Head of caudate nucleus (tissue), 42 donors: ENCODE measurements at regions not wholly inside any gene's neighbourhood (a gene's known extent, or its start where the extent isn't known, plus 50 kb on each side); places are given as distances from the start of the nearest gene placed in this dataset.

Experiments
- DNase-seq, 42 donors: peaks; one replicate each; pipeline versions ENCODE4 v3.0.0 to v3.0.0-alpha.2; 2020 to 2021; ENCODE audit warnings: mixed read lengths in 7 of 42
- intact Hi-C: fragments of 100-400 bp; cut with DNase I; formaldehyde crosslinking; loops from one replicate; pipeline ENCODE4 v1.15.0; 2022

- intact Hi-C loops = no loop called here
- DNase-seq = no peak
These were observed 2265.1 kb upstream of the PCDH20 start for GRCh38 chr13:63680704-63681103.

- no peak for DNase-seq
- intact Hi-C loops = no loop called here
These were observed 2255.6 kb upstream of the PCDH20 start for GRCh38 chr13:63671296-63671695.

- DNase-seq = no peak
- intact Hi-C loops = no loop called here
These were observed 2235.7 kb upstream of the PCDH20 start for GRCh38 chr13:63651394-63651793.

GRCh38 chr13:63643543-63643942 lies 2227.9 kb upstream of the PCDH20 start:
- intact Hi-C loops = no loop called here
- DNase-seq = no peak

DNA sequence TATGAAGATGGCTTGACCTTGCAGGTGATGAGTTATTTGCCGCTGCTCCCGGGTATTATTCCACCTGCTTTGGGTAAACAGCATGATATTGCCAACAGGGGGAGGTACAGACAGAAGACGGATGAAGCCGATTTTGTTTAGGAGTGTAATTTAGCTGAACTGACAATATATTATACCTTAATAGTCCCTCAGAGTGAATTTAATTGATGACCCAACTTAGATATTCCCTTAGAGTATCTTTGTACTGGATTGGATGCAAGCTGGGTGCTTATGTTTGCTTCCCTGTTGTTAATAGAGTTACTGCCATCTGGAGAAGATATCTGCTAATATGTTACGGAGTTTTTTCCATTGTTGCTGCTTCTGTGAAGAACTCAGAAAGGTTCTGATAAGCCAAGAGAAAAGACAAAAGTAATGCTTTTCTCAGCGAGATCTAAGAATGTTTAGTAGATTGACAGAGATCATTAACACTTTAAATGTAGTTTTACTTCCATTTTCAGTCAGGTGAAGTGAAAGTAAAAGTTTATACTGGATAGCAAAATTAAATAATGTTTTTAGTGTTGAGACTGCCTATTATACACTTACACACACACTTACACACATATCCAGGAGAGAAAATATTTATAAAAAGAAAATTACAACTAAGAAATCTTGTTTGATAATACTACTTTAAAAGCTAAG lies 2220.8 kb upstream of the PCDH20 start:
- intact Hi-C loops = no loop called here
- DNase-seq = no peak

DNA sequence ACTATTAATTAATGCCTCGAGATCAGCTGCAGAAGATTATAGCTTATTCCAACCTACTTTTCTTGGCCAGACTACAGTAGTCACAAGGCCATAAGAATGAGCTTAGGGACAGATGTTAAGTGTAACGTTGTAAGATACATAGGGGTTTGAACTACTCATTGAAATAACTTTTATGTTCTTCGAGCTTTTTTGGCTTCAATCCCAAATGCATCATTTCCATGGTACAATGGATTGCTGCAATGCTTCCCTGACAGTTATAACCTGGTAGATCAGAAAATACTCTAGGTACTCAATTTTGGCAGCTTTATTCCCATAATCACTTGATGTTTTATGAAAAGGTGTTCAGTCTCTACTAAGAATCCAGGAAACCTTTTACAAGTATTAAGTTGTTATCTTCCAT lies 2216.7 kb upstream of the PCDH20 start:
- intact Hi-C loops = no loop called here
- no peak for DNase-seq

- intact Hi-C loops = no loop called here
- DNase-seq = no peak
These were observed 2215.4 kb upstream of the PCDH20 start for GRCh38 chr13:63631006-63631405.

DNA sequence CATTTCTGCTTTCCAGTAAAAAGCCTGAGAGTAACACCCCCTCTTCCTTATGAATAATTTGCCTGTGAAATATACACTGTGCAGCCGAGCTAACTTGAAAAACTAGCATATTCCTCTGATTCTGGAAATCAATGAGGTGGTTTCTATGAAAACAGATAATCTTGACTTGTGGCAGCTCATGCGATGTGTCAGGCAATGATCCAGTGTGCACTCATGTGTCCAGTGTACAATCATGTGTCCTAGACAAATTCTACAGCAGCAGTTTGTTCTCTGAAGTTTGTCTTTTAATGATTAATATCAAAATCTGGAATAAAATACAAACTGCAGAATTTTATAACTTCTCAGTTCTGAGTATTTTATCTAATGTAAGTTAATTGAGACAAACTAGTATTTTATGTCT lies 2213.9 kb upstream of the PCDH20 start:
- intact Hi-C loops = no loop called here
- DNase-seq = no peak

GRCh38 chr13:63628310-63628709 lies 2212.7 kb upstream of the PCDH20 start:
- intact Hi-C loops = no loop called here

GRCh38 chr13:63625869-63626268 lies 2210.2 kb upstream of the PCDH20 start:
- no peak for DNase-seq
- intact Hi-C loops = no loop called here

More at GRCh38 chr13:63628310-63628709, 2212.7 kb upstream of the PCDH20 start:
- DNase-seq = no peak

DNA sequence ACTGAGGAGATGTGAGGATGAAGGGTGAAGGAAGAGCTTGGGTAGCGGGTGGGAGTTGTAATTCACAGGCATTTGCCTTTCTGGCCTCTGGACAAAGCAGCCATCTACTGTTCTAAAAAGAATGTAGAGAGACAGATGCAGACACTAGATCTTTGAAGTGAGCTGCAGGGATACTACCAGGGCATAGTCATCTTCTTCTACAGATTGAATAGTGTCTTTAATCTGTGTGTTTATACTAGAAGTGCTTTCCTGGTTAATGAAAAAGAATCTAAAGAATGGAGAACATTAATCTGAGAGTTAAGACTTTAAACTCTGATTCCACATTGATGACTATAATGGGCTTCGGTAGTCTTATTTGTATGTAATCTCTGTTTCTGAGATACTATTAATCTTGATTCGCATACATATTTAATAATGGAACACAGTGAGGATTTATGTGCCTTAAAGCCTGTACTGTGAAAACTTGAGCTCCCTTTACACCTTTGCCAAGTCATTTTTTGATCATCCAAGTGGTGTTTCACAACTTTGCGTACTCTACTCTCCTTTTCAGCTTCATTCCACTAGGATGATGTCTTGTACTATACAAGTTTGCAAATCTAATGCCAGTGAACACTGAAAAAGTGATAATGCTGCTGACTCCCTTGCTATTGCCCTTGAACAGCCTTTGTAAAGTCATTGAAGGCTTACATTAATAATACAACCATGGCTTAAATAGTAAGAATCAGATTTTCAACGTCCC lies 2199.4 kb upstream of the PCDH20 start:
- no peak for DNase-seq
- intact Hi-C loops = no loop called here

- no peak for DNase-seq
- intact Hi-C loops = no loop called here
These were observed 2191.5 kb upstream of the PCDH20 start for GRCh38 chr13:63607153-63607552.

GRCh38 chr13:63605962-63606361 lies 2190.3 kb upstream of the PCDH20 start:
- DNase-seq = no peak
- intact Hi-C loops = no loop called here

DNA sequence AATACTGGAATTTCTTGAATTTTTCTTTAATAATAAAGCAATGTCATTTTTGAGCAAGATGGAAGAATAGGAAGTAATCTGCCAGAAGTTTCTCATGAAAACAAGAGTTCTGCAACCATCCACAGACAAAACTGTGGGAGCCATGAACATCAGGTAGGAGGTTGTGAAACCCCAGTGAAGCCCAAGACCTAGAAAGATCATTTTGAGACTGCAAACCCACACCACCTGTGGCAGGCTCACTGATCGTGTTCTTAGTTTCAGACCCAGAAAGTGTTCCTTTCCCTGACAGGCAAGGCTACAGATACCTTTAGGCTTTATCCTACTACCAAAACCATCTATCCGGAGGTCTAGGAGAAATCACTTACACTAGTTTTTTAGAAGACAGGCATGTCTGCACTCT lies 2189.8 kb upstream of the PCDH20 start:
- intact Hi-C loops = no loop called here

DNA sequence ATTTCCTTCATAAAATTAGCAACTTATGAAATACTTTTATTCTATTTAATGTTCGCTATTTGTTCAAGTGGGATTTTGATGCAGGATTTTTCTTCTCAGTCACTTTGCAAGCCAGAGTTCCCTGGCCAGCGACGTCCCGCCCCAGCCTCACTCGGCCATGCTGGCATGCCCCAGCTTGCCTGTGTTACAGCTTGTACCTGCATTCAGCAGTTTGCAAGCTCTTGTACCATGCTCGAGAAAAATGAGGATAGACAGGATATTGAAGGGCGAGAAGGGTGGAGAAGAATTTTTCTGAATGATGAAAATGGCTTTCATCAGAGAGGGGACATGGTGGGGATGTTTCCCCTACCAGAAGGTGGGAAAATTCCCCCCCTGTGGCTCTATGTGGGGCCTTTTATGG lies 2180.2 kb upstream of the PCDH20 start:
- intact Hi-C loops = no loop called here
- DNase-seq = no peak

More for the DNA sequence above, 2189.8 kb upstream of the PCDH20 start:
- DNase-seq = no peak

- DNase-seq = no peak
- intact Hi-C loops = no loop called here
These were observed 2170.8 kb upstream of the PCDH20 start for GRCh38 chr13:63586467-63586866.

GRCh38 chr13:63578796-63579195 lies 2163.1 kb upstream of the PCDH20 start:
- intact Hi-C loops = no loop called here
- no peak for DNase-seq

DNA sequence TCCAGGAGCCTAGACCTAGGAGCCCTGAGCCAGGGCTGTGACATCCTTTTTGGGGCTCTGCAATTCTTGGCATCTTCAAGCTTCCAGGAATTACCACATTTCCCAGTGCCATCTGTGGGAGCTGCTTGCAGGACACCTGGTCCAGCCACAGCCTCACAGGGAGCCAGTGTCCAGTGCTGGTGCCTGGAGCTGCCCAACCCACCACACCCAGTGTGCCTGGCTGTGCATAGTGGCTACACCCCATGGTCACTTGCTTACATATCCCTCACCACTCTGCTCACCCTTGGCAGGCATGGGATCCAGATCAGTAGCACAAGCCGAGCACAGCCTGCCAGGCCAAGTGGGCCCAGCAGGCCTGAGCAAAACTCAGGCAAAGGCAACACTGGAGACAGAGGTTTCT lies 2151.4 kb upstream of the PCDH20 start:
- intact Hi-C loops = no loop called here
- DNase-seq = no peak

DNA sequence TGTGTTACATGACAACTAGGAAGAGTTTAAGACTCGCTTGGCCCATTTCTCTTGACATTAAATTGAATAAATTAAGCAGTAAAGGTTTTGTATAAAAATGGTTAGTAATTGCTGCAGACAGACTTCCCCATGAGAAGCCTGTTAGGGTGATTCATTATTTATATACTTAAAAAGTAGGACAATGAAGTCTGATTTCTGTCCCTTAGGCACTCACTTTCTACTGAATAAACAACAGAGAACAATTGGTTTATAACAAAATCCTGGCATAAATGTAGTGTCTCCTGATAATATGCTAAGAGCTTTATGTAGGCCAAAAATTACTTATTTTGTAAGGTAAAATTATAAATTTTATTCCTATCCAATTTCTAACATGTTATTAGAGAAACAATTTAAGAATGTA lies 2138.5 kb upstream of the PCDH20 start:
- no peak for DNase-seq
- intact Hi-C loops = no loop called here

GRCh38 chr13:63551731-63552130 lies 2136.1 kb upstream of the PCDH20 start:
- intact Hi-C loops = no loop called here

DNA sequence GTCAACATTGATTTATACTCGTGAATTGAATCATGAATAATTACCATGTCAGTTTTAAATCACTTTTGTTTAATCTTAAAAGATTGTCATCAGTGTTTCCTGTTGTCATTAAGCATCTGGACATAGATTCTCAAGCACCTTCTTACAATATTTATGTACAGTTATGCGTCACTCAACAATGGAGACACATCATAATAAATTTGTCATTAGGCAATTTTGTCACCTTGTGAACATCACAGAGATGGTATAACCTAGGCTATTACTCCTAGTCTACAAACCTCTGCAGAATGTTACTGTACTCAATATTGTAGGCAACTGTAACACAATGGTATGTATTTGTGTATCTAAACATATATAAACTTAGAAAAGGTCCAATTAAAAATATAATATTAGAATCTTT lies 2130.9 kb upstream of the PCDH20 start:
- intact Hi-C loops = no loop called here
- DNase-seq = no peak

More at GRCh38 chr13:63551731-63552130, 2136.1 kb upstream of the PCDH20 start:
- no peak for DNase-seq
